ENCODE measurements at regions not wholly inside any gene's neighbourhood (a gene's known extent, or its start where the extent isn't known, plus 50 kb on each side); places are given as distances from the start of the nearest gene placed in this dataset.

DNA sequence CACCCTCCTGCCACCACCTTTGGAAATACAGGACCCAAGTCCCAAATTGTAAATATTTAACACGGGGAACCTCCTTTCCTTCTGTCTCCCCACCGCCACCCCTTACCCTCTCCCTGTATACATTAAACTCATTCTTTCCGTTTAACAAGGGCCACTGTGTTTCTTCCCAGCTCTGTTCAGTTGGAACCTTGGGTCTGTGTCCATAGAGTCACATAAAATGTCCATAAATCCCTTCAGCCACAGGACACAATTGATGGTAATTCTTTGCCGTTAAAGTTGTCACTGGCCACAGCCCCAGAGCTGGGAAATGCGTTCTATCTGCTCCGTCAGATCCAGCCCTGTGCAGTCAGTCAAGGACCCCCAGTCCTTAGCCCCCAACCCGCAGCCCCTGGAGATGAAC, 49.9 kb upstream of the FZD7 start:
- no peak for DNase-seq
- intact Hi-C loops (cut with DNase I, micrococcal nuclease): no loop called here
- no peak for ATAC-seq
- H3K4me3 ChIP-seq: no peak overlapping the region
- H3K36me3 ChIP-seq (ENCODE audit: low read depth): no peaks in the 10 kb centered on the region
- no peaks in the 10 kb centered on the region for H3K9me3 ChIP-seq
- TF ChIP-seq, protein P1, sequence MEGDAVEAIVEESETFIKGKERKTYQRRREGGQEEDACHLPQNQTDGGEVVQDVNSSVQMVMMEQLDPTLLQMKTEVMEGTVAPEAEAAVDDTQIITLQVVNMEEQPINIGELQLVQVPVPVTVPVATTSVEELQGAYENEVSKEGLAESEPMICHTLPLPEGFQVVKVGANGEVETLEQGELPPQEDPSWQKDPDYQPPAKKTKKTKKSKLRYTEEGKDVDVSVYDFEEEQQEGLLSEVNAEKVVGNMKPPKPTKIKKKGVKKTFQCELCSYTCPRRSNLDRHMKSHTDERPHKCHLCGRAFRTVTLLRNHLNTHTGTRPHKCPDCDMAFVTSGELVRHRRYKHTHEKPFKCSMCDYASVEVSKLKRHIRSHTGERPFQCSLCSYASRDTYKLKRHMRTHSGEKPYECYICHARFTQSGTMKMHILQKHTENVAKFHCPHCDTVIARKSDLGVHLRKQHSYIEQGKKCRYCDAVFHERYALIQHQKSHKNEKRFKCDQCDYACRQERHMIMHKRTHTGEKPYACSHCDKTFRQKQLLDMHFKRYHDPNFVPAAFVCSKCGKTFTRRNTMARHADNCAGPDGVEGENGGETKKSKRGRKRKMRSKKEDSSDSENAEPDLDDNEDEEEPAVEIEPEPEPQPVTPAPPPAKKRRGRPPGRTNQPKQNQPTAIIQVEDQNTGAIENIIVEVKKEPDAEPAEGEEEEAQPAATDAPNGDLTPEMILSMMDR (IDR thresholded peaks at IDR 0.05): no peak
- H3K4me1 ChIP-seq (ENCODE audit: low read depth): no peaks in the 10 kb centered on the region

All from mucosa of descending colon (tissue), 3 donors.